Hepatic stellate cell (primary cell): ENCODE measurements at regions not wholly inside any gene's neighbourhood (a gene's known extent, or its start where the extent isn't known, plus 50 kb on each side); places are given as distances from the start of the nearest gene placed in this dataset.
"Not testable (repeated sequence)": the region's sequence is repeated elsewhere in the genome, so short reads cannot be mapped to it uniquely, and the experiment has no call there.

Experiments
- DNase-seq: peaks from one replicate; pipeline ENCODE4 v3.0.0; 2011; ENCODE audit warnings: low spot score

- DNase-seq, result no peak
These were observed 1862.4 kb upstream of the ACO1 start for GRCh38 chr9:30522061-30522460.

- DNase-seq, result no peak
These were observed 1862.0 kb upstream of the ACO1 start for GRCh38 chr9:30522486-30522885.

DNA sequence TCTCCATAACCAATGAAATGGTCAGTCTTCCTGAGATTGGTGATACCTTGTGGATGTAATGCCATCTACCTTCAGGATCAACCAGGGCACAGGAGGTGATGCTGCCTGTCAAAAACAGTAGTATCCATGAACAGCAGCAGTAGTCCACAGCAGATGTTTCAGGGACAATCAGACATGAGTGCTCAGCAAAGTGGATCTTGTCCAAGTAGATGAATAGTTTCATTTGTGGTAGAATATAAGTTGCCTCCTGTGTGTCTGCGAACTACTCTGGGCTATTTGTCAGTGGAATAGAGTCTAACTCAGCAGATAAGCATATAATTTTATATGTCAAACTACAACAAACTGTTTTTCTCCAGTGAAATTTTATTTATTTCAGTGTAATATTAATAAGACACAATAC is 1860.1 kb upstream of the ACO1 start:
- DNase-seq, result no peak

- DNase-seq, result no peak
These were observed 1850.0 kb upstream of the ACO1 start for GRCh38 chr9:30534455-30534854.

DNA sequence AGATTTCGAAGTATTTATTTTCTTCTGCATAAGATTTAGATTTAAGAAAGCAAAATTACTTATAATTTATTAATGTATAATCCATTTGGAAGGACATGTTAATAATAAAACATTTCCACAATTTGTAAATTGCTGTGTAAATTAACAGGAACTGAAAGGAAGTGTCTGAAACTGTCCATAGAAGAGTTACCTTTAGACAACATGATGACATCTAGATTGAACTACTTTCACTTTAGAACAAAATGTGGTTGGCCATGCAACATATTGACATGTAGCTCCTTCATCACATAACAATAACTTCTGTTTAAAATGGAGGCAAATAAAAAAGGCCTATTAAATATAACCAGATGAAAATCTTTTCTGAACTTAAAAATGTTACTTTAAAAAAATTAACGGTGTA is 1849.5 kb upstream of the ACO1 start:
- DNase-seq, result no peak

- no peak for DNase-seq
These were observed 1847.9 kb upstream of the ACO1 start for GRCh38 chr9:30536494-30536893.

- not testable (repeated sequence) for DNase-seq
These were observed 1844.7 kb upstream of the ACO1 start for GRCh38 chr9:30539696-30540095.

- no peak for DNase-seq
These were observed 1809.9 kb upstream of the ACO1 start for GRCh38 chr9:30574355-30575151.

GRCh38 chr9:30575218-30575617 is 1809.2 kb upstream of the ACO1 start:
- DNase-seq, result no peak

GRCh38 chr9:30575691-30576090 is 1808.8 kb upstream of the ACO1 start:
- no peak for DNase-seq

- no peak for DNase-seq
These were observed 1804.6 kb upstream of the ACO1 start for GRCh38 chr9:30579810-30580209.

DNA sequence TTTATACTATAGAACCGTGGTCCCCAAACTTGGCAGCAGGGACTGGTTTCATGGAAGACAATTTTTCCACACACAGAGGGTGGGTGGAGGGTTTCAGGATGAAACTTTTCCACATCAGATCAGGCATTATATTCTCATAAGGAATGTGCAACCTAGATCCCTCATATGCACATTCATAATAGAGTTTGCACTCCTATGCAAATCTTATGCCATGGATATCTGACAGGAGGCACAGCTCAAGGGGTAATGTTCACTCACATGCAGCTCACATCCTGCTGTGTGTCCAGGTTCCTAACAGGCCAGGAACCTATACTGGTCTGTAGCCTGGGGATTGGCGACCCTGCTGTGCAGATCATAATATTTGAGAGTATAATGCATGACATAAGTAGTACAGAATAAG is 1802.2 kb upstream of the ACO1 start:
- DNase-seq, result no peak

- no peak for DNase-seq
These were observed 1799.9 kb upstream of the ACO1 start for GRCh38 chr9:30584559-30584958.

GRCh38 chr9:30591461-30591860 is 1793.0 kb upstream of the ACO1 start:
- no peak for DNase-seq

GRCh38 chr9:30597608-30598007 is 1786.8 kb upstream of the ACO1 start:
- no peak for DNase-seq

DNA sequence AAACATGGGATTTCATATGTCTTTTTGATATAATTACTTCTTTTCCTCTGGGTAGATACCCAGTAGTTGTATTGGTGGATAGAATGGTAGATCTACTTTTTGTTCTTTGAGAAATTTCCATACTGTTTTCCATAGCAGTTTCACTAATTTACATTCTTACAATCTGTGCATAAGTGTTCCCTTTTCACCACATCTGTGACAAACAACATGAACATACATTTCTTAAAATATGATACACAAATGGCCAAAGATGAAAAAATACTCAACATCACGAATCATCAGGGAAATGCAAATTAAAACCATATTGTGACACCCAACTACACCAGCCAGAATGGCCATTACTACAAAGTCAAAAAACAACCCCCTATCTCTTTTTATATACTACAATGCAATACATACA is 1778.5 kb upstream of the ACO1 start:
- no peak for DNase-seq

- DNase-seq, result no peak
These were observed 1774.7 kb upstream of the ACO1 start for GRCh38 chr9:30609713-30610112.

DNA sequence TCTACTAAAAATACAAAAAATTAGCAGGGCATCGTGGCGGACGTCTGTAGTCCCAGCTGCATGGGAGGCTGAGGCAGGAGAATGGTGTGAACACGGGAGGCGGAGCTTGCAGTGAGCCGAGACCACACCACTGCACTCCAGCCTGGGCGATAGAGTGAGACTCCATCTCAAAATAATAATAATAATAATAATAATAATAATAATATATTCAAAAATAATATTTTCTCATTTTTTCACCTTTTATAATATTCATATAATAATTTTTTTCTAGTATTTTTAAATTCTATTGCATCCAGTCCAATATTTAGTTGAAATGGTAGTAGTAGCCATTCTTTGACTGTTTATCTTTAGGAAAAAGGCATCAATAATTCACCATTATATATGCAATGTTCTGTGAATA is 1767.7 kb upstream of the ACO1 start:
- not testable (repeated sequence) for DNase-seq

DNA sequence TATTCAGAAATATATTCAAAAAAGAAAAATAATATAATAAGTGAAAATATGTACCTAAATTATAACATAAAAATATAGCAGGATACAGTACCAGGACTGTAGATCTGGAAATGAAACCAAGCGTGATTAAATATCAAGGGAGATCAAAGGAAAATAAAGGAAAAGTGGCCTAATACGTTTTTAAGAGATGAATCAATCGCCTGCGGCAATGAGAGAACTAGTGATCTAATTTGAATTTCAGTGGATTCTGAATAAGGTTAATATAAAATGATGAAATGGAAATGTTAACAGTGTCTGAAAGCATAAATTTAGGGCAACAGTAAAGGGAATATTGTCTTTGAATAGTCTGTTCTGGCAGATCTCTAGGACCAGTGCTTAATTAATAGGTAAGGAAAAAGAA is 1761.9 kb upstream of the ACO1 start:
- DNase-seq, result no peak

- DNase-seq, result no peak
These were observed 1755.4 kb upstream of the ACO1 start for GRCh38 chr9:30628915-30629567.

GRCh38 chr9:30630459-30630858 is 1754.0 kb upstream of the ACO1 start:
- no peak for DNase-seq

DNA sequence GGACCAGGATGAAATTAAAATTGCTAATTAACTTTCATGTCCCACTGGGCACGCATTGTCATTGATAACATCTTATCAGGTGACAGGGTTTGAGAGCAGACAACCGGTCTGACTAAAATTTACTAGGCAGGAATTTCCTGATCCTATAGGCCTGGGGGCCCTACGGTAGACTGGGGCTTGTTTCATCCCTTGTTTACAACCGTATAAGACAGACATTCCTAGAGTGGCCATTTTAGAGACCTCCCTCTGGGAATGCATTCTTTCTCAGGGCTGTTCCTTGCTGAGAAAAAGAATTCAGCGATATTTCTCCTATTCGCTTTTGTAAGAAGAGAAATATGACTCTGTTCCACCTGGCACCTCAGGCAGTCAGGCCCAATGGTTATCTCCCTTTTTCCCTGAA is 1737.8 kb upstream of the ACO1 start:
- not testable (repeated sequence) for DNase-seq

DNA sequence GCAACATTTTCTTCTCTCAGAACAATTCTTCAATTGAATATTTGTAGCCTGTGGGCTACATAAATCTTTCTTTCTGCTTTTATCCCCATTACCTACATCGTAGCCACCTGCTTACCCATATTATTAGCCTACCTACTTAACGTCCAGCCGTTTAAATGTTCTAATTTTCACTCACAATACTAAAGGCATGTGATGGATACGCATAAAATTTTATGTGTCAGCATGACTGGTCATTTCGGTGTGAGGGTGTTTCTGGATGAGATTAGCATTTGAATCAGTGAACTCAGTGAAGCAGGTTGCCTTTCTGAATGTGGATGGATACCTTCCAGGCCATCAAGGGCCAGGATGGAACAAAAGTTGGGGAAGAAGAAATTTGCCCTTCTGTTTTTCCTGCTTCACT is 1722.5 kb upstream of the ACO1 start:
- no peak for DNase-seq
